ENCODE measurements at regions not wholly inside any gene's neighbourhood (a gene's known extent, or its start where the extent isn't known, plus 50 kb on each side); places are given as distances from the start of the nearest gene placed in this dataset.

GRCh38 chr11:116512841-116513240, 259.9 kb downstream of the BUD13 start:
- Mint-ChIP-seq H3K27me3 (ENCODE audit: low read depth) (peaks cover 49% of the 10 kb centered on the region), H3K27ac (no peak overlapping the region), H3K36me3 (no peaks in the 10 kb centered on the region), H3K9me3 (no peaks in the 10 kb centered on the region), H3K4me3 (no peak overlapping the region), H3K4me1 (no peaks in the 10 kb centered on the region)
- DNase-seq (ENCODE audit: low spot score in 2 of 2, unreplicated experiment in 2 of 2) = no peak
- no peak for TF ChIP-seq CTCF (IDR thresholded peaks at IDR 0.05; ENCODE audit: unreplicated experiment)

DNA sequence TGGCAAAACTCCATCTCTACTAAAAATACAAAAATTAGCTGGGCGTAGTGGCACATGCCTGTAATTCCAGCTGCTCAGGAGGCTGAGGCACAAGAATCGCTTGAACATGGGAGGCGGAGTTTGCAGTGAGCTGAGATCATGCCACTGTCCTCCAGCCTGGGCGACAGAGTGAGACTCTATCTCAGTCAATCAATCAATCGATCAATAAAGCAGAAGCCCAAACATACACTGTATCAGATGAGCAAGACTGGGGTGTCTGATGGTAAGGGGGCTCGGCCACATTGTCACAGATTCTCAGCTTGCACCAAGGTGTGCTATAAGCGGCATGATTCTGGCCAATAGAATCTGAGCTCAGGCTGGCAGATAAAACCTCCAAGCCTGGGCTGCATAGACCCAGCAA, 261.1 kb downstream of the BUD13 start:
- Mint-ChIP-seq H3K4me1 (no peaks in the 10 kb centered on the region), H3K4me3 (no peak overlapping the region), H3K9me3 (no peaks in the 10 kb centered on the region), H3K27ac (no peak overlapping the region), H3K36me3 (no peaks in the 10 kb centered on the region), H3K27me3 (ENCODE audit: low read depth) (peaks cover 49% of the 10 kb centered on the region)
- TF ChIP-seq CTCF (IDR thresholded peaks at IDR 0.05; ENCODE audit: unreplicated experiment) = no peak
- no peak for DNase-seq (ENCODE audit: low spot score in 2 of 2, unreplicated experiment in 2 of 2)

DNA sequence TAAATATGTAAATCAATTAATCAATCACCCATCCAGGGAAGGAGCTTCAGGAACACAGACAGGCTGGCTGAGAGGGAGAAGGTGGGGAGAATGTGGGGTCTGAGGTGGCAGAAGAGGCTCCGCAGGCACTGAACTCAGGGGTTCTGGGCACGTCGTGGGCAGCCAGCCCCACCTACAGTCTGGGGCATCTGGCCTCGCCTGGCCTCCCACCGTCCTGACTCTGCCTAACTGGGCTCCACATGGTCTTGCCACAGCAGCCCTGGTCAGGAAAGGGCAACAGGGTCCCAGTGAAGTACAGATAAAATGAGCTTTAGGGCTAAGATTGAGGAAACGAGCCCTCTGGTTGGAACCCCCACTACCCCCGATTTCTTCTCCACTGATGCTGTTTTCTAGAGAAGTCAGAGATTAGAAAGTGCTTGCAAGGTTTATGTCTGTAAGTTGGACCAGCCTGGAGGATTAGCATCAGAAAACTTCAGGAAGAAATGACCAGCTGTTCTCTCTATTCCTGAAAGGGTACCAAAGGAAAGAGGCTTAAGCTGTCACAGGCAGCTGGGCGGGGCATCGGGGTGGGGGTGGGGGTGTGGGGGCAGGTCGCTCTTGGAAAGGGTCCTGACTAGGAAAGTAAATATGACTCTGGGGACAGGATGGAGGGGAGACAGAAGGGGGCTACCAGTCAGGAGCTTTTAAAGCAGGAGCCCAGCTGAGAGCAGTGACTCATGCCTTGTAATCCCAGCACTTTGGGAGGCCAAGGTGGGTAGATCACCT, 261.7 kb downstream of the BUD13 start:
- Mint-ChIP-seq H3K4me3 (no peak overlapping the region), H3K36me3 (no peaks in the 10 kb centered on the region), H3K27me3 (ENCODE audit: low read depth) (peaks cover 50% of the 10 kb centered on the region), H3K27ac (no peak overlapping the region), H3K9me3 (no peaks in the 10 kb centered on the region), H3K4me1 (peaks cover 3% of the 10 kb centered on the region)
- TF ChIP-seq CTCF (IDR thresholded peaks at IDR 0.05; ENCODE audit: unreplicated experiment) = no peak
- DNase-seq (ENCODE audit: low spot score in 2 of 2, unreplicated experiment in 2 of 2) = peak in 1 of 2 experiments; percentile 11

GRCh38 chr11:116510166-116510565, 262.6 kb downstream of the BUD13 start:
- no peak for DNase-seq (ENCODE audit: low spot score in 2 of 2, unreplicated experiment in 2 of 2)
- no peak for TF ChIP-seq CTCF (IDR thresholded peaks at IDR 0.05; ENCODE audit: unreplicated experiment)
- no peaks in the 10 kb centered on the region for H3K9me3 Mint-ChIP-seq
- H3K4me3 Mint-ChIP-seq = no peak overlapping the region
- peaks cover 11% of the 10 kb centered on the region for H3K4me1 Mint-ChIP-seq
- H3K27me3 Mint-ChIP-seq (ENCODE audit: low read depth) = peaks cover 52% of the 10 kb centered on the region
- no peak overlapping the region for H3K27ac Mint-ChIP-seq
- H3K36me3 Mint-ChIP-seq = no peaks in the 10 kb centered on the region

DNA sequence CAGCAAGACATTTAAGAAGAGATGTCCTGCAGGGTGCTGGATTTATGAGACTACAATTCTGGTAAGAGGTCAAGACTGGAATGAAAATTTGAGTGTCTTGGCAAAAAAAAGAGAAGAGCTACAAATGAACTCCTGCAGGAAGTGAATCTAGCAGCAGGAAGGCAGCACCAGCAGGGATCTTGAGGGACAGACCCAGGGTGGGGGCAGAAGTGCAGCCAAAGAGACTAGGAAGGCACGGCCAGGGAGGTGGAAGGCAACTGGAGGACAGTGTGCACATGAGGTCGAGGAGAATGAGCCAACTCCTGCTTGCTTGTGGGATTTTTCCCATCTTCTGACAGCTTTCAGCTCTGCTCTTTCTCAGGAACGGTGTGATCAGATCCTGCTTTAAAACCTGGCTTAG, 263.2 kb downstream of the BUD13 start:
- H3K4me1 Mint-ChIP-seq = peaks cover 14% of the 10 kb centered on the region
- peaks cover 55% of the 10 kb centered on the region for H3K27me3 Mint-ChIP-seq (ENCODE audit: low read depth)
- H3K36me3 Mint-ChIP-seq = no peaks in the 10 kb centered on the region
- DNase-seq (ENCODE audit: low spot score in 2 of 2, unreplicated experiment in 2 of 2) = no peak
- no peaks in the 10 kb centered on the region for H3K9me3 Mint-ChIP-seq
- H3K27ac Mint-ChIP-seq = no peak overlapping the region
- no peak for TF ChIP-seq CTCF (IDR thresholded peaks at IDR 0.05; ENCODE audit: unreplicated experiment)
- H3K4me3 Mint-ChIP-seq = no peak overlapping the region

Measured in mesothelial cell of epicardium (in vitro differentiated cells).